ENCODE measurements at regions not wholly inside any gene's neighbourhood (a gene's known extent, or its start where the extent isn't known, plus 50 kb on each side); places are given as distances from the start of the nearest gene placed in this dataset.

GRCh38 chr1:219670426-219671149 is 57.7 kb upstream of the ZC3H11B start:
- H3K4me3 ChIP-seq (ENCODE audit: low read depth, low read length), result no peak overlapping the region
- TF ChIP-seq, protein P1, sequence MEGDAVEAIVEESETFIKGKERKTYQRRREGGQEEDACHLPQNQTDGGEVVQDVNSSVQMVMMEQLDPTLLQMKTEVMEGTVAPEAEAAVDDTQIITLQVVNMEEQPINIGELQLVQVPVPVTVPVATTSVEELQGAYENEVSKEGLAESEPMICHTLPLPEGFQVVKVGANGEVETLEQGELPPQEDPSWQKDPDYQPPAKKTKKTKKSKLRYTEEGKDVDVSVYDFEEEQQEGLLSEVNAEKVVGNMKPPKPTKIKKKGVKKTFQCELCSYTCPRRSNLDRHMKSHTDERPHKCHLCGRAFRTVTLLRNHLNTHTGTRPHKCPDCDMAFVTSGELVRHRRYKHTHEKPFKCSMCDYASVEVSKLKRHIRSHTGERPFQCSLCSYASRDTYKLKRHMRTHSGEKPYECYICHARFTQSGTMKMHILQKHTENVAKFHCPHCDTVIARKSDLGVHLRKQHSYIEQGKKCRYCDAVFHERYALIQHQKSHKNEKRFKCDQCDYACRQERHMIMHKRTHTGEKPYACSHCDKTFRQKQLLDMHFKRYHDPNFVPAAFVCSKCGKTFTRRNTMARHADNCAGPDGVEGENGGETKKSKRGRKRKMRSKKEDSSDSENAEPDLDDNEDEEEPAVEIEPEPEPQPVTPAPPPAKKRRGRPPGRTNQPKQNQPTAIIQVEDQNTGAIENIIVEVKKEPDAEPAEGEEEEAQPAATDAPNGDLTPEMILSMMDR (IDR thresholded peaks at IDR 0.05; ENCODE audit: low read depth, low read length, missing control alignments), result no peak
- DNase-seq (ENCODE audit: low read depth), result no peak

- H3K4me3 ChIP-seq (ENCODE audit: low read depth, low read length), result no peak overlapping the region
- TF ChIP-seq, protein P1 (IDR thresholded peaks at IDR 0.05; ENCODE audit: low read depth, low read length, missing control alignments), result no peak
- no peak for DNase-seq (ENCODE audit: low read depth)
Measured at GRCh38 chr1:219669556-219669955, 56.7 kb upstream of the ZC3H11B start.

- no peak overlapping the region for H3K4me3 ChIP-seq (ENCODE audit: low read depth, low read length)
- DNase-seq (ENCODE audit: low read depth), result no peak
- TF ChIP-seq, protein P1 (IDR thresholded peaks at IDR 0.05; ENCODE audit: low read depth, low read length, missing control alignments), result no peak
Measured at GRCh38 chr1:219669042-219669441, 56.1 kb upstream of the ZC3H11B start.

- no peak overlapping the region for H3K4me3 ChIP-seq (ENCODE audit: low read depth, low read length)
- no peak for DNase-seq (ENCODE audit: low read depth)
- TF ChIP-seq, protein P1 (IDR thresholded peaks at IDR 0.05; ENCODE audit: low read depth, low read length, missing control alignments), result no peak
Measured at GRCh38 chr1:219668446-219668845, 55.5 kb upstream of the ZC3H11B start.

DNA sequence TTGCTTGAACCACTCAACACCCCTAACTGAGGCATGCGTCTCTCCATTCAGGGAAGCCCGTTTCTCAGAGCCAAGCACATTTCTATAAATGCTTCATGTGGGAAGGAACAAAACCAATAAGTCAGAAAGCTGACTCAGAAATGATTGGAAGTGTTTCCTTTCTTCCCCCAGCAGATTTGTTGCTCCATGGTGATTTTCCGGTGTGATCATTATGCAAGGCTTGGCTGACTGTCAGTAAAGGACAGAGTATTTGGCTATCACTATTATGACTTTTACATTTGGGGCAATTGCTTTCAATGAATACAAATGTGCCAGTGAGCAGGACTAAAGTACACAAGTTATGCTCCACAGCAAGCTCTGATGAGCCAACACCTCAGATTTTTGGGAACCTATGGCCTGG is 53.3 kb upstream of the ZC3H11B start:
- DNase-seq (ENCODE audit: low read depth), result no peak
- no peak overlapping the region for H3K4me3 ChIP-seq (ENCODE audit: low read depth, low read length)
- TF ChIP-seq, protein P1 (IDR thresholded peaks at IDR 0.05; ENCODE audit: low read depth, low read length, missing control alignments), result no peak

DNA sequence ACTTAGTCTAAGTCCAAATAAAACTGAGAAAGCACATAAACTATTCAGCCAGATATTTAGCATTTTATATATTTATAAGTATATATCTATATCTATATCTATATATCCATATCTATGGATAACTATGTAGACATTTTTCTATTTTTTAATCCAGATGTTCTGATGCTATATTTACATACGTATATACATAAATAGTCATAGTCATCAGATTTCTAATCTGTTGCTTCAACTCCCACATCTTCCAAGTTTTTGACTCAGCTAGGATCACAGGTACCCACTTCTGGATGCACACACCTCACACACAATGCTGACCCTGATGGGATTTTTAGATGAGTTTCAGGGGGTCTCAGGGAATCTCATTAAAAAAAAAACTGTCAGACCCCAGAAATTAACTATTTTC is 52.2 kb upstream of the ZC3H11B start:
- DNase-seq (ENCODE audit: low read depth), result no peak
- TF ChIP-seq, protein P1 (IDR thresholded peaks at IDR 0.05; ENCODE audit: low read depth, low read length, missing control alignments), result no peak

More for the DNA sequence above, 52.2 kb upstream of the ZC3H11B start:
- no peak overlapping the region for H3K4me3 ChIP-seq (ENCODE audit: low read depth, low read length)
